Astrocyte (in vitro differentiated cells and primary cell): ENCODE measurements at regions not wholly inside any gene's neighbourhood (a gene's known extent, or its start where the extent isn't known, plus 50 kb on each side); places are given as distances from the start of the nearest gene placed in this dataset.

Experiments used
- DNase-seq: peaks from one replicate; pipeline ENCODE4 v3.0.0-alpha.2; 2010; ENCODE audit warnings: low read depth
- FAIRE-seq: peaks from 2 replicates; lab custom pipeline; 2011; peaks lifted over from hg19 to GRCh38; lab: Jason Lieb, UNC
- H2AFZ ChIP-seq: 2 replicates; pipeline ENCODE4 v1.6.0; 2012; ENCODE audit warnings: low read depth, low read length, inconsistent platforms
- H3K27ac ChIP-seq: 2 replicates; pipeline ENCODE4 v1.5.1; 2011; ENCODE audit warnings: low read depth, low read length, inconsistent platforms
- H3K27me3 ChIP-seq: 2 replicates; pipeline ENCODE4 v1.6.0; 2011; ENCODE audit warnings: low read length, inconsistent platforms; ENCODE audit not compliant: insufficient read depth
- H3K36me3 ChIP-seq: 2 replicates; pipeline ENCODE4 v1.5.1; 2011; ENCODE audit warnings: low read length, inconsistent platforms; ENCODE audit not compliant: insufficient read depth
- H3K4me1 ChIP-seq: 2 replicates; pipeline ENCODE4 v1.5.1; 2011; ENCODE audit warnings: low read length, inconsistent platforms; ENCODE audit not compliant: insufficient read depth
- H3K4me2 ChIP-seq: 2 replicates; pipeline ENCODE4 v1.6.0; 2012; ENCODE audit warnings: low read length, inconsistent platforms
- H3K4me3 ChIP-seq: 2 replicates; pipeline ENCODE4 v1.5.1; 2011; ENCODE audit warnings: low read depth, mild to moderate bottlenecking, low read length, inconsistent platforms; ENCODE audit not compliant: insufficient read depth
- H3K79me2 ChIP-seq: 2 replicates; pipeline ENCODE4 v1.6.0; 2012; ENCODE audit warnings: mild to moderate bottlenecking, low read length, inconsistent platforms; ENCODE audit not compliant: insufficient read depth
- H3K9ac ChIP-seq: 2 replicates; pipeline ENCODE4 v1.6.0; 2012; ENCODE audit warnings: mild to moderate bottlenecking, low read length, inconsistent platforms
- H3K9me3 ChIP-seq: 2 replicates; pipeline ENCODE4 v1.5.1; 2012; ENCODE audit warnings: low read depth, mild to moderate bottlenecking, low read length, inconsistent platforms; ENCODE audit not compliant: insufficient read depth
- H4K20me1 ChIP-seq: 2 replicates; pipeline ENCODE4 v1.6.0; 2012; ENCODE audit warnings: low read length, inconsistent platforms; ENCODE audit not compliant: insufficient read depth
- H3K27ac Mint-ChIP-seq: one replicate; pipeline ENCODE4 v1.8.0; 2021; ENCODE audit warnings: mild to moderate bottlenecking, mixed read lengths; ENCODE audit not compliant: unreplicated experiment
- H3K27me3 Mint-ChIP-seq: one replicate; pipeline ENCODE4 v1.8.0; 2021; ENCODE audit warnings: low read depth, mixed read lengths; ENCODE audit not compliant: unreplicated experiment
- H3K36me3 Mint-ChIP-seq: one replicate; pipeline ENCODE4 v1.8.0; 2021; ENCODE audit warnings: low read depth, mixed read lengths; ENCODE audit not compliant: unreplicated experiment
- H3K4me1 Mint-ChIP-seq: one replicate; pipeline ENCODE4 v1.8.0; 2021; ENCODE audit warnings: low read depth, mixed read lengths; ENCODE audit not compliant: unreplicated experiment
- H3K4me3 Mint-ChIP-seq: one replicate; pipeline ENCODE4 v1.8.0; 2021; ENCODE audit warnings: mild to moderate bottlenecking, moderate library complexity, mixed read lengths; ENCODE audit not compliant: unreplicated experiment
- H3K9me3 Mint-ChIP-seq: one replicate; pipeline ENCODE4 v1.8.0; 2021; ENCODE audit warnings: mild to moderate bottlenecking, mixed read lengths; ENCODE audit not compliant: unreplicated experiment
- EZH2 ChIP-seq: IDR thresholded peaks from 2 replicates; pipeline ENCODE4 v1.6.1; 2012; ENCODE audit warnings: mild to moderate bottlenecking, low read length, inconsistent platforms; ENCODE audit not compliant: insufficient read depth
- TF ChIP-seq, protein P1 (sequence below): IDR thresholded peaks from 2 replicates; pipeline ENCODE4 v1.5.1; 2011; ENCODE audit warnings: low read depth, mild to moderate bottlenecking, inconsistent platforms, low read length, moderate library complexity; ENCODE audit not compliant: insufficient read depth

DNA sequence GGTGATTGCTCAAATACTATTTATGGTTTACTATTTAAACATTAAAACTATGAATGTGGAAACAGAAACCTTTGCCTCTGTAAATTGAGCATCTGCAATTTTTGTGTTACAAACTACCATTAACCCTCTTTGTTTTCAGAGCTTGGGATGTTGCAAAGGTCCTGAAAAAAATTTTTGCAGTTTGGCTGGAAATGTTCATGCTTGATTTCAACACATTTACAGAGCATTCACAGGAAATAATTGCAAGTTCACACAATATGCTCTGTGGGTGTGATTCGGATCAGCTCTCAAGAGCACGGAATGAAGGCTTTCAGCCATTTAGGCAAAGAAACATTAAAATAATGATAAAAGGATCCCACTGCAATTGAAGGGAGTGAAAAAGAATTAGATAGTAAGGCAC, 232.9 kb downstream of the ATP23 start:
- Histone ChIP-seq H3K4me1 (no peaks in the 10 kb centered on the region), H3K27ac (no peak overlapping the region), H2AFZ (no peak overlapping the region), H3K27me3 (no peaks in the 10 kb centered on the region), H3K9me3 (no peaks in the 10 kb centered on the region), H3K36me3 (no peaks in the 10 kb centered on the region), H3K4me3 (no peak overlapping the region), H3K9ac (no peak overlapping the region), H3K79me2 (no peaks in the 10 kb centered on the region), H3K4me2 (no peak overlapping the region), H4K20me1 (no peaks in the 10 kb centered on the region)
- Mint-ChIP-seq H3K4me3 (no peak overlapping the region), H3K9me3 (peaks cover 2% of the 10 kb centered on the region), H3K27me3 (peaks cover 12% of the 10 kb centered on the region), H3K36me3 (no peaks in the 10 kb centered on the region), H3K27ac (no peak overlapping the region), H3K4me1 (no peaks in the 10 kb centered on the region)
- FAIRE-seq (no peak), DNase-seq (no peak)
- no peak for TF ChIP-seq EZH2
- TF ChIP-seq, protein P1, sequence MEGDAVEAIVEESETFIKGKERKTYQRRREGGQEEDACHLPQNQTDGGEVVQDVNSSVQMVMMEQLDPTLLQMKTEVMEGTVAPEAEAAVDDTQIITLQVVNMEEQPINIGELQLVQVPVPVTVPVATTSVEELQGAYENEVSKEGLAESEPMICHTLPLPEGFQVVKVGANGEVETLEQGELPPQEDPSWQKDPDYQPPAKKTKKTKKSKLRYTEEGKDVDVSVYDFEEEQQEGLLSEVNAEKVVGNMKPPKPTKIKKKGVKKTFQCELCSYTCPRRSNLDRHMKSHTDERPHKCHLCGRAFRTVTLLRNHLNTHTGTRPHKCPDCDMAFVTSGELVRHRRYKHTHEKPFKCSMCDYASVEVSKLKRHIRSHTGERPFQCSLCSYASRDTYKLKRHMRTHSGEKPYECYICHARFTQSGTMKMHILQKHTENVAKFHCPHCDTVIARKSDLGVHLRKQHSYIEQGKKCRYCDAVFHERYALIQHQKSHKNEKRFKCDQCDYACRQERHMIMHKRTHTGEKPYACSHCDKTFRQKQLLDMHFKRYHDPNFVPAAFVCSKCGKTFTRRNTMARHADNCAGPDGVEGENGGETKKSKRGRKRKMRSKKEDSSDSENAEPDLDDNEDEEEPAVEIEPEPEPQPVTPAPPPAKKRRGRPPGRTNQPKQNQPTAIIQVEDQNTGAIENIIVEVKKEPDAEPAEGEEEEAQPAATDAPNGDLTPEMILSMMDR: no peak

DNA sequence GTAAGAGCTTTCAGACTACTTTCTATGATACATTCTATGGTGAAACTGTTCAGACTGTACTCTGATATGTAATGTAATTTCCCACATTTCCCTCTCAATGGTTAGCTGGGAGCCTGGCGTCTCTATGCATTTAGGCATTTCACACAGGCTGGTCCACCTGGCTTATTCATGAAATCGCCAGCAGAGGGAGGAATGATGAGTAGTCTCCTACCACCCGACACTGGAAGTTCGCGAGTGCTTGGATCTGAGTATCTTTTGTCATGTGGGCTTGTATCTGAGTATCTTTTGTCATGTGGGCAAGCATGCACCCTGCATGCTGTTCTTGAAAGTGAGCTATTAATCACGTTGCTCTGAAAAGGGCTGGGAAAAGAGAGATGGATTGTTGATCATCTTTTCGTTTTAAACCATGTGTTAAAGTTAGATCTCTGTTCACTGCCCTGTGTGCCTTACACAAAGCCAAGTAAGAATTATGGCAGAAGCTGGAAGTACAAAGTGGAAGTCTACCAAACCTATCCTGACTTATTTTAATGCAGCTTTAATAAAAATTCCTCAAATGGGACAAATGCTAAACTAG, 235.0 kb downstream of the ATP23 start:
- FAIRE-seq (no peak), DNase-seq (peak; percentile 3)
- H3K4me3 ChIP-seq: no peak overlapping the region
- no peaks in the 10 kb centered on the region for H3K4me1 ChIP-seq
- H3K36me3 ChIP-seq: no peaks in the 10 kb centered on the region
- Mint-ChIP-seq H3K27me3 (peaks cover 12% of the 10 kb centered on the region), H3K27ac (no peak overlapping the region), H3K4me1 (no peaks in the 10 kb centered on the region), H3K4me3 (no peak overlapping the region), H3K36me3 (no peaks in the 10 kb centered on the region), H3K9me3 (peaks cover 2% of the 10 kb centered on the region)
- H3K27ac ChIP-seq: no peak overlapping the region
- TF ChIP-seq EZH2: no peak
- TF ChIP-seq, protein P1: peak; percentile 65
- no peaks in the 10 kb centered on the region for H3K27me3 ChIP-seq
- H2AFZ ChIP-seq: no peak overlapping the region
- no peak overlapping the region for H3K4me2 ChIP-seq
- H3K79me2 ChIP-seq: no peaks in the 10 kb centered on the region
- no peaks in the 10 kb centered on the region for H4K20me1 ChIP-seq
- H3K9ac ChIP-seq: no peak overlapping the region
- H3K9me3 ChIP-seq: no peaks in the 10 kb centered on the region

DNA sequence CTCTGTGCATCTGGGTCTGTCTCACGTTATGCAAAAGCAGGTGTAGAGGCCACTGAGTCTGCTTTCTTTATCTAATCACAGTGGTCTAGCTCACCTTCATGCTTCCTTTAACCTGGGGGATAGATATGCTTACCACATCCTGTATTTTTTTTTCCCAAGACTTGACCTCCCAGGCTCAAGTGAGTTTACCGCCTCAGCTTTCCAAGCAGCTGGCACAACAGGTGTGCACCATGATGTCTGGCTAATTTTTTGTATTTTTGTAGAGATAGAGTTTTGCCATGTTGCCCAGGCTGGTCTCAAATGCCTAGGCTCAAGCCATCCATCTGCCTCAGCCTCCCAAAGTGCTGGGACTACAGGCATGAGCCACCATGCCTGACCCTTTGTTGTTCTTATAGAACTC, 236.0 kb downstream of the ATP23 start:
- FAIRE-seq: no peak
- Mint-ChIP-seq H3K27me3 (peaks cover 12% of the 10 kb centered on the region), H3K4me1 (no peaks in the 10 kb centered on the region), H3K9me3 (peaks cover under 1% of the 10 kb centered on the region), H3K4me3 (no peak overlapping the region), H3K27ac (no peak overlapping the region), H3K36me3 (no peaks in the 10 kb centered on the region)
- DNase-seq: no peak
- Histone ChIP-seq H3K27ac (no peak overlapping the region), H3K9me3 (no peaks in the 10 kb centered on the region), H2AFZ (no peak overlapping the region), H3K4me1 (no peaks in the 10 kb centered on the region), H3K4me2 (no peak overlapping the region), H3K36me3 (no peaks in the 10 kb centered on the region), H3K79me2 (no peaks in the 10 kb centered on the region), H3K27me3 (no peaks in the 10 kb centered on the region), H3K9ac (no peak overlapping the region), H3K4me3 (no peak overlapping the region), H4K20me1 (no peaks in the 10 kb centered on the region)
- no peak for TF ChIP-seq EZH2
- TF ChIP-seq, protein P1: no peak
